HG03354 (cell line): ENCODE measurements at regions not wholly inside any gene's neighbourhood (a gene's known extent, or its start where the extent isn't known, plus 50 kb on each side); places are given as distances from the start of the nearest gene placed in this dataset.
"Not testable (repeated sequence)": the region's sequence is repeated elsewhere in the genome, so short reads cannot be mapped to it uniquely, and the experiment has no call there.

Experiments used
- ATAC-seq: cut with Tn5 transposase; IDR thresholded peaks from one replicate; pipeline ENCODE4 v1.9.1; 2021; ENCODE audit warnings: mild to moderate bottlenecking; ENCODE audit not compliant: unreplicated experiment, poor library complexity, severe bottlenecking

DNA sequence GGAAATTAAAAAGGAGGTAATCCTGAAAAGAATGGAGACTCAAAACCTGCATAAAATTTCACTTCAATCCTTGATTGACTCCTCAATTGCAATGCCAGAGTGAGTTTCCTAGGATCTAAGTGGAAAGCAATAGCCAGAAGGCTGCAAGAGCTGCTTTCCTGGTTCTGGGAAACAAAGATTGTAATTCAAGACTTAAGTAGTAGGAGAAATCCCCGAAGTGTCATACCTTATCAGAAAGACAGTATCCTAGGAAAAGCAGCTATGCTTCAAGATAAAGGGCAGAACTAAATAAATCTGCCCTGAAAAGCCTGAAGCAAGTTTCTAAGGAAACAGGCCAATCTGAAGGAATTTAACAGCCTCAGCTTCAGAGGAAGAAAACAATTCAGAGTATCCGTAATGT is 390.2 kb downstream of the DSC3 start:
- no peak for ATAC-seq

DNA sequence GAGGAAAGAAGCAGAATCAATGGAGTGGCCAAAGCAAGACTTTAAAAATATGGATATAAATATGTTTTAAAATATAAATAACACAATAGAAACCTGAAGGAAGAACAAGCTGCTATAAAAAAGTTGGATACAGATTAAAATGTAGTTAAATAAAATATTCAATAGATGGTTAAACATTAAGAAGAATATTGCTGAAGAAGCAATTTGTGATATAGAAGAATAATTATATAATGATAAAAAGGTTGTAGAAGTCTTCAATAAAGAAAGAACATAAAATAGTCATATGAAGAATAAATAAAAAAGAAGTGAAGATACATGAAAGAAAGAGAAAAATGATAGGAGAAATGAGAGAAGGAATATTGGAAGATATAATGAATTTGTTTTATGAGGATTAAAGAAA is 392.0 kb downstream of the DSC3 start:
- no peak for ATAC-seq

DNA sequence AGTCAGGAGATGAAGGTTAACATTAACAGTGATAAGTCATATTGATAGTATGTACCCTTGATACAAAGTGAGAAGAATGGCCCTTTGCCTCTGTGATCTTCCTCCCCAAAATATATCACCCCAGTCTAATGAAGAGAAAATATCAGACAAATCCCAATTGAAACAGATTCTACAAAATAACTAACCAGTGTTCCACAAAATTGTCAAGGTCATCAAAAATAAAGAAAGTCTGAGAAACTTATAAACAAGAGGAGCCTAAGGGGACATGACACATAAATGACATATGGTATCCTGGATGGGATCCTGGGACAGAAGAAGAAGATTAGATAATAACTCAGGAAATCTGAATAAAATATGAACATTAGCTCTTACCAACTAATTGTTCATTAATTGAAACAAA is 398.4 kb downstream of the DSC3 start:
- ATAC-seq: no peak

DNA sequence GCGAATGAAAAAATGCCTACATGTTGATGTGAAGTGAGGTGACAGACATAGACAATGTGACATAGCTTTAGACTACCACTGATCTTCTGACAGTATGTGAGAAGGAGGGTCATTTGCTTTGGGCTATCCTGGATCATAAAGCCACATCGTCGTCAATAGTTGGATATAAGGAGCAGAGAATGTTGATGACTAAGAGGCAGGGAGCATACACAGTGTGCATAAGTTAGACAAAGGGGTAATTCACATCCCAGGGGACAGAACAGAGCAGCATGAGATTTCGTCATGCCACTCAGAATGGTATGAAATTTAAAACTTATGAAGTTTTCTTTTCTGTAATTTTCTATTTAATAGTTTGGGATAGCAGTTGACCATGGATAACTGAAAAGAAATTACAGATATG is 403.2 kb downstream of the DSC3 start:
- no peak for ATAC-seq

DNA sequence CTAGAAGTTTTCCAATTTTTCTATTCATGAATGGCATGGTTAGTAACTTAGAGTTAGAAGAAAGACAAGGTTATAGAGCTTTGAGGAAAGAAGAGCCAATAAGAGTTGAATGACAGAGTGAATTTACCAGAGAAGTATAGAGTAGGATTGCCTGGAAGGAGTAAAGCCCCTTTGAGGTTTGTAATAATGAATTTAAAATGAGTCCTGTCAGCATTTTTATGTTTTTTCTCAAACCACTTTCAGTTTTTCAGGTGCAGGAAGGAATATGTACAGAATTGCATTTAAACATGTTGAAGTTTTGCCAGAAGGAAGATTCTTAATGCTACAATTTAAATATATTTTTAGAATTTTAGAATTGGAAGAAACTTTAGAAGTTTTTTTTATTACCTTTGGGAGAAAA is 408.3 kb downstream of the DSC3 start:
- no peak for ATAC-seq

DNA sequence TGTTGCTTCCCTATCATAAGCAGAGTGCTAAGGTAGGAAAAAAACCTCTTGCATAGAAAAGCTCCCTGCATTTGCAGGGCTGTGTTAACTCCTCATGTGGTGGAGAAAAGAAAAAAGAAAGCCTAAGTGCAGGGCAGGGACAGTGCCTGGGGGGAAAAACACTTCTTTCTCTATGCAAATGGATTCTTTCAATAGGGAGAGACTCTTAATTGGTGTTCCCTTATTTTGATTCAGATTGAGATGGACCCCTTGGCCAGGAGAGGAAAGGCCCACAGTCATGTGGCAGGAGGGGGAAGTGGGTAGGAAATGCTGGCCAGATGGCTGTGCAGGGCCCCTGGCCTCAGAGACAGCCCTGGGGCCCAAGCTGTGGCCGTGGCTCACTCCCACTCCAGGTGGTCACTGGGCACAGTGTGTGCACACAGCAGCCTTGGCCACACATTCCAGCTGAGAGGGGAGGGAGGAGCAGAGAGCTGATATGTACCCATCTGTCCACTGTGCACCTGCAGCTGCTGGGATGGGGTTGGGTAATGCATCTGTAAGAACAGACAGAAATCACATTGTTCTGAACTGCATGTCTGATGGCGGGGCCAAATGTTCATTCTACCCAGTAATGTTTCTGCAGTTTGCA is 410.4 kb downstream of the DSC3 start:
- no peak for ATAC-seq

DNA sequence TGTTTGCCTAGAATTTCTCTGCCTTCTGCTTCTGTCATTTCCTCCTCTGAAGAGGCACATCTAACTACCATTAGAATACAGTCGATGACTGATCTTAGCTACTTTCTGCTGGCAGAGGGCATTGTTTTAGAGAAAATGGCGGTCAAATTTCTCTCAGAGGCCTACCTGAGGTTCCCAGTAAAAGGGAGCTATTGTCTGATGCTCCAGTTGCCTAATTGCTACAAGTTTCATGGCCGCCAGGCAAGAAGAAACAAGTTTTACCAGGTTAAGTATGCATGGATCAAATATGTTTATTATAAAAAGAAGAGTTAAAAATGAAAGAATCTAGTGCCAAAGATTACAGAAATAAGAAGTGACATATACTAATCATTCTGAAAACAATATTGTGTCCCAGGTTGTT is 416.6 kb downstream of the DSC3 start:
- ATAC-seq: no peak

DNA sequence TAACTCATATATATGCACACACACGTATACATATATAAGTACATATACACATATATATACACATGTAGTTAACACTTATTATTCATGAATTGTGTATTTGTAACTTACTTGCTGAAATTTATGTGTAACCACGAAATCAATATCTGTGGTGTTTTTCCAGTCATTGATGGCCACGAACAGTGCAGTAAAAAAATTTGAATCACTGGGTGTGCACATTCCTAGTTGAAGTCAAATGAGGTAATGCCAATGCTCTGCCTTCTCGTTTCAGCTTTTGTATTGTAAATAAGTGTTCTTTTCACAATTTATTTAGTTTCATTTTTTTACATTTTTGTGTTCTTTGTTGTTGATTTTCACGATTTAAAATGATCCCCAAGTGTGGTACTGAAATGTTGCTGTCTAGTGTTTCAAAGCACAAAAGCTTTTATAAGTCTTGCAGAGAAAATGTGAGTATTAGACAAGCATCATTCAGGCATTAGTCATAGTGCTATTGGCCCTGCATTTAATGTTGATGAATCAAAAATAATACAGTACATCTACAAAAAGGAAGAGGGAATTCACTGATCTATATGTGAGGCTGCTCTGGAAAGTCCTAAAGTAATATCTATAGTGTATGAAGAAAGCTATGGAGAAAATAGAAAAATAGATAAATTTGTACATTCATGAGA is 419.0 kb downstream of the DSC3 start:
- ATAC-seq: no peak

DNA sequence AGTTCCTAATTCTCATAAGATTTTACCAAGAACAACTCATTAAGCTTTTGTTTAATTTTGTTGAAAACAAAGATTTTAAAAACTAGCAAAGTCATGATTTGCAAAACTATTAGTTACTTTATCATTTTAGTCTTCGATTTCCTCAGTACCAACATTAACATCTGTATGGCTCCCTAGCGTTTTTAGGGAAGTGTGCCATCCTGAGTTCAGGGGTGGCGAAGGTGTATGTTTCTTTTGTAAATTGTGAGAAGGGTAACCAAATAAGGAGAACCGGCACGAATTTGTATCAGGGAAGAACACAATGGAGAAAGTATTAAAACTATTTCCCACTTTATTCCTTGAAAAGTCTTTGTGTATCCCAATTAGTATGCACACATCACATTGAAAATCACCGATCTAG is 419.9 kb downstream of the DSC3 start:
- ATAC-seq: no peak

DNA sequence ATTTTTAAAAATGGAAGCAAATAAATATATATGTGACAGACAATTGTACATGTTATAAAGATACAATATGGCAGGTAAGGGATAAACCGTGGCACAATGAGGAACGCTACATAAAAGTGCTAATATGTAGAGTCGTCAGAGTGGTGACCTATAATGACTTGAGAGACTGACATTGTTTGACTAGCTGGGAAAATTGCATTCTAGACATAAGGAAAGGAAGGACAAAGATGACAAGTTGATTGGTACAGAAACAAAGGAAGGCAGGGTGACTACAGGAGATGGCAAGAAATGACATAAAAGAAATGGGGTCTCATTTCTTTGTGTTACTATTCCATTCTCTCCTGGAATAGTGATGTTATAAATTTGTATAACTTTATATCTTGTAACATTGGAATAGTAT is 420.4 kb downstream of the DSC3 start:
- ATAC-seq: no peak

DNA sequence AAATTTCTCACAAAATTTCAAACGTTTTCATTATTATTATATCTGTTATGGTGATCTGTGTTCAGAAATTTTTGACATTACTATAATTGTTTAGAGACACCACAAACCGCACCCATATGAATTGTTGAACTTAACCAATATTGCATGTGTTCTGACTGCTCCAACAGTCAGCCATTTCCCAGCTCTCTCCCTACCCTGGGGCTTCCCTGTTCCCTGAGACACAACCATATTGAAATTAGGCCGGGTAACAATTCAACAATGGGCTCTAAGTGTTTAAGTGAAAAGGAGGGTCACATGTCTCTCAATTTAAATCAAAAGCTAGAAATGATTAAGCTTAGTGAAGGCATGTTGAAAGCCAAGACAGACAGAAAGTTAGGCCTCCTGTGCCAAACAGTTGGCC is 424.0 kb downstream of the DSC3 start:
- no peak for ATAC-seq

DNA sequence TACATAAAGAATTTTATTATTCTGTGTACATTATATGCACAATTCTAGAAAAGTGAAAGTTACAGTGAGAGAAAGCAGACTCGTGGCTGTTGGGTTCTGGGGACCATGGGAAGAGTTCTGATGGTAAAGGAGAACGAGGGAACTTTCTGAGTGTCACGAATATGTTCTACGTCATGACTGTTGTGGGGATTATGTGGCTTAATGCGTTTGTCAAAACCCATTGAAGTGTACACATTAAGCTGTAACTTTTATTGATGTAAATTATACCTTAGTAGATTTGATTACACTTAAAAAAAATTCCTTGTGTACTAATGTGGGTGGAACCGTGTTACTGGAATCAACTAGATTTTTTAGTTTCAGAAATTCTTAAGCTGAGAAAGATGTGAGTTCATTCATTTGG is 426.1 kb downstream of the DSC3 start:
- no peak for ATAC-seq

DNA sequence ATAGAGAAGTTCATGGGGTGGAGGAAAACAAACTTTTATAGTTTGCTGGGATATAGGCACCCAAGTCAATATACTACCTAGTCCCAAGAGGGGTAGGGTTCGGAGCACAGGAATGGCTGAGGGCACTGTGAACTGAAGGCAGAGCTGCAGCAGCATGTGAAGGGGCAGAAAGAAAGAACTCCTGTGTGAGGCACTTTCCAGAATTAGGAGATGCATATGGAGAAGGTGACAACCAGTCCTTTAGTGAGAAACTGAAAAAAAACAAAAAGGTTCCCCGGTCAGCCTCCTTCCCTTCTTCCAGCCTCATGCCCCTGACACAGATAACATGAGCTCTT is 429.1 kb downstream of the DSC3 start:
- ATAC-seq: no peak

DNA sequence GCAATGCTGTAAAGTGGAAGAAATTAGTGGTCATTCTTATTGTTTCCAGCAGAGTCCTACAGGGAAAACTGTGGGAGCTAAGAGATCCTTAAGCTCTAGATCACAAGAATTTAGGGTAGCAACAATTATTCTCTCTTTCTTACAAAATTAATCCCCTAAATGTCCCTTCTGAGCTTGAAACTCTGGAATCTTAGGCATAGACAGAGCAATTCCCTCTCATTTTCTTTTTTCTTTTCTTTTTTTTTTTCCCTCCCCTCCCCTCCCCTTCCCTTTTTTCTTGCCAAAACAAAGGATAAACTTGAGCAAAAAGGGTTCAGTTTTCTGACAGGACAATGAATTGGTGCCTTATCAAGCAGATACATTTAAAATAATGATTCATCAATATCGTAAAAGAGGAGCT is 441.0 kb downstream of the DSC3 start:
- no peak for ATAC-seq

DNA sequence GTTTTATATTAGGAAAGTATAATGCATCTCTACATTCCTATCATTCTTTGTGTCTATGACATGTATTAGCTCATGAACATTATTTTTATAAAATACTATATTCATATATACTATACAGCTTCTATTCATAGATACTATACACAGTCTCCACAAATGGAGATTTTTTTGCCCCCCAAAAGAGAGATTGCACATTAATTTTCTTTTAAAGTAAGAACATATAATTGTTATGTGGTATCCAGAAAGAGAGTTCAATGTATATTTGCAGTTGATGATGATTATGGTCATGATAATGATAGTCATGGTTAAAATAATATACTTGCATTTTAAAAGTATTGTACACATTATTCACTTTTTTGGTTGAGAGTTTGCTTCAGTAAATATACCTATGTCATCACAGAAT is 445.3 kb downstream of the DSC3 start:
- ATAC-seq: no peak

DNA sequence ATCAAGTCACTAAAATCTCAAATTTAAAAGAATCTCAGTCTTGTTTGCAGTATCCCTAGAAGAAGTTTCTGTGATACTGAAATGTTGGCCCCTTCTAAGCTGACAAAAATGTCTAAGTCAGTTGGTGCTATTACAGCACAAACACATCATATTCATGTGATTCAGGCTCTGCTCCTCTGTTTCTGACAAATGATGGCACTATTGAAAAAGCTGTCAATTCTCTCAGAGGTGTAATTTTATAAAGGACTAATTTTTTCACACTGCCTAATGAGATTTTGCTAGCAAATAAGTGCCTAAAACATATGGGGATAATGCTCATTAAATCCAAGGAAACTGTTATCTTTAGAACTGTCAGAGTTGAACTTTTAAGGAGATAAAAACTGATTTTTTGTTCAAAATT is 445.9 kb downstream of the DSC3 start:
- no peak for ATAC-seq

DNA sequence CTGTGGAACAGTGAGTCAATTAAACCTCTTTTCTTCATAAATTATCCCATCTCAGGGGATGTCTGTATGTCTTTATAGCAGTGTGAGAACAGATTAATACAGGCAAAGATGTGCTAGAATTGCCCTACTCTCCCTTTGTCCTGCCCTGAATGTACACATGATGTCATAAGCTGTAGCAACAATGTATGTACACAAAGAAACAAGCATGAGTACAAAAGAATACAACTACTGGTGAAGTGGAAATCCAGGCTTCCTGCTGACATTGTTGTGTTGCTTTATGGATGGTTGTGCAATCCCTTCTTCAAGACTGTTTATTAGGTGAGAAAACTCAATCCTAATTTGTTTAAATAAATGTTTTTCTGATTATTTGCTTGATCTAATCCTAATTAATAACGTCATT is 446.6 kb downstream of the DSC3 start:
- no peak for ATAC-seq

DNA sequence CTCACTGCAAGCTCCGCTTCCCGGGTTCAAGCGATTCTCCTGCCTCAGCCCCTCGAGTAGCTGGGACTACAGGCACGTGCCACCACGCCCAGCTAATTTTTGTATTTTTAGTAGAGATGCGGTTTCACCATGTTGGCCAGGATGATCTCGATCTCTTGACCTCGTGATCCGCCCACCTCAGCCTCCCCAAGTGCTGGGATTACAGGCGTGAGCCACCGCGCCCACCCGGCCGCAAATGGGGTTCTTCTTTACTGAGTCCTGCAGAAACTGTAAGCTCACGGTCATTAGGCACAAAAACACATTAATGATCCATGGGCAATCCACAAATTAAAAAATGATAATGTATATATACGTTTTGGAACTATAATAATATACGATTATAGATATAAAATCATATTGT is 447.6 kb downstream of the DSC3 start:
- ATAC-seq: not testable (repeated sequence)

DNA sequence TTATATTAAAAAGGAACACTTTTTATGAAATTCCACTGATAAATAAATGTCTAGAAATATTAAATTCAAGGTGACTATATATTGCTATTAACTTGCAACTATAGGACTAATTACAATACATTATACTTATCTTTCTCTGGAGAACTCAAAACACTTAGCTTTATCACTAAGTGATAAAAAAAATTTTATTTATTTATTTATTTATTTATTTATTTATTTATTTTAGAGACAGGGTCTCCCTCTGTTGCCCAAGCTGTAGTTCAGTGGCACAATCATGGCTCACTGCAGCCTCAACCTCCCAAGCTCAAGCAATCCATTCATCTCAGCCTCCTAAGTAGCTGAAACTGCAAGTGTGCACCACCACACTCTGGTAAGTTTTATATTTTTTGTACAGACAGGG is 451.1 kb downstream of the DSC3 start:
- ATAC-seq: no peak

DNA sequence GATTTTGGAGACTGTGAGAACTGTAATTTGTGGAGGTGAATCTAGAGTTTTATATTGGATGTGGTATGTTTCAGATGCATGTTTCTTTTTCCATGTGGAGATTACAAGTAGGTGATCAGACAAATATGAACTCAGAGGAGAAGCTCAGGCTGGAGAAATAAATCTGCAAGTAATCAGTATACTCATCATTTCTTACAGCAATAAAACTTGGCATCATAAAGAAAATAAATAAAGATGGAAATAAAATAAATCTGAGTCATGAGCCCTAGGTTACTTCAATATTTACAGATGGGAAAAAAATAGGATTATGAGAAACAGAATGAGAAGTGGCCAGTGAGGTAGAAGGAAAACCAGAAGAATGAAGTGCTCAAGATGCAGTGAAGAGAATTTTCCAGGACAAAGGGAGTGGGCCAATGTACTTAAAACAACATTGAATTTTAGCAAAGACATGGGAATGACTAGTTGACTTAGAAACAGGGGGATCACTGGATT is 453.8 kb downstream of the DSC3 start:
- ATAC-seq: no peak

DNA sequence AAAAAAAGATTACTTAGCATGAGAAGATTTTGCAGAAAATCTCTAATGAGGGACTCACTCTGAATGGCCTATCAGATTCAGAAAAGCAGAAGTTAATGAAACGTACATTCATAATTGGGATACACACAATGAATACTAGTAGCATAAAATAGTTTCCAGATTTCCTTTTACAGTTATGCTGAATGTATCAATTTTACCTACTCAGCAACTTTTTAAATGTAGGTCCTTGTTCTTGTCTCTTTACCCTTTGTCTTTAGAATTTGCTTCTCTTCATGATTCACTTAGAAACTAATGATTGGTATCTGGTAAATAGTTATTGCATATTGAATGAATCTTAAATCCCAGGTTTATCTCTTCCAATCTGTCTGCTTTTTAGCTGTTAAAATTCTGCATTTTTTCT is 458.8 kb downstream of the DSC3 start:
- no peak for ATAC-seq

DNA sequence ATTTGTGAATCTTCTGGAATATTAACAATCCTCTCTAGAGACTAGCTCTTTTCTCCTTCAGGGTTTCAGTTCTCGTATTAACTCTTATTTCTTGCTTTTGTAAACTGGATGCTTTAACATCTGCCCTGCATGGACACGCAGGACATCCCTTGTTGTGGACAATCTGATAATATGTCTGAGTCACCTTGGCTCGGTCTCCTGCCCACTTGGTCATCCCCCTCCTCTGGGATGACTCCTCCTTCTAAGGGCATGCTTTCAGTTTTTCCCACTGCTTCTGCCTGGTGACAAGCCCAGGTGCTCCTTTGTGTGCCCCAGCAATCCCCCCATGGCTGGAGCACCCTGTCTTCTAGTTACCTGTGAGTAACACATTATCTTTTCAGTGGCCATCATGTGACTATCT is 460.5 kb downstream of the DSC3 start:
- no peak for ATAC-seq
